Left lung (tissue), 4 donors: ENCODE measurements at regions not wholly inside any gene's neighbourhood (a gene's known extent, or its start where the extent isn't known, plus 50 kb on each side); places are given as distances from the start of the nearest gene placed in this dataset.

ENCODE experiments used
- ATAC-seq: fragments of 200-7000 bp; cut with Tn5 transposase; one replicate; pipeline ENCODE4 v1.9.1; 2020; ENCODE audit warnings: moderate library complexity
- DNase-seq, 4 donors: peaks; one replicate each; pipeline ENCODE4 v3.0.0-alpha.2; 2013 to 2020
- H3K27ac ChIP-seq, 2 donors: fragments of 200-600 bp; sonication (generic) in 1 of 2; one replicate each; pipeline versions ENCODE4 v1.5.0 to v1.8.0; 2020 to 2021
- H3K27me3 ChIP-seq, 2 donors: fragments of 200-600 bp; sonication (generic) in 1 of 2; one replicate each; pipeline versions ENCODE4 v1.5.0 to v1.8.0; 2020 to 2021
- H3K36me3 ChIP-seq, 2 donors: fragments of 200-600 bp; sonication (generic) in 1 of 2; one replicate each; pipeline versions ENCODE4 v1.5.0 to v1.8.0; 2020 to 2021
- H3K4me1 ChIP-seq, 2 donors: fragments of 200-600 bp; one replicate each; pipeline ENCODE4 v1.8.0; 2021
- H3K4me3 ChIP-seq, 2 donors: fragments of 200-600 bp; sonication (generic) in 1 of 2; one replicate each; pipeline versions ENCODE4 v1.5.0 to v1.8.0; 2020 to 2021; ENCODE audit warnings: mild to moderate bottlenecking in 1 of 2
- H3K9me3 ChIP-seq, 2 donors: fragments of 200-600 bp; sonication (generic) in 1 of 2; one replicate each; pipeline versions ENCODE4 v1.5.0 to v1.8.0; 2020 to 2021
- CTCF ChIP-seq, 2 donors: fragments of 200-600 bp; sonication (generic) in 1 of 2; IDR thresholded peaks; one replicate each; pipeline versions ENCODE4 v1.5.0 to v1.8.0; 2021; ENCODE audit warnings: antibody characterized with exemption in 2 of 2
- intact Hi-C, 2 donors: fragments of 100-400 bp; cut with DNase I; formaldehyde crosslinking; loops; one replicate each; pipeline versions ENCODE4 v1.11.2 to v1.14.2; 2022
- donor health status: DM: no; HTN: yes; CAD: no.
- donor health status: DM: no; HTN: no; CAD: no.

GRCh38 chr15:29437888-29438702, 168.5 kb upstream of the NSMCE3 start:
- DNase-seq (peak in 1 of 4 donors; percentile 10), ATAC-seq (no peak)
- Histone ChIP-seq H3K4me1 (no peaks in the 10 kb centered on the region), H3K36me3 (no peaks in the 10 kb centered on the region), H3K27ac (no peak overlapping the region), H3K27me3 (no peaks in the 10 kb centered on the region), H3K9me3 (no peaks in the 10 kb centered on the region), H3K4me3 (no peak overlapping the region)
- no peak for TF ChIP-seq CTCF (IDR thresholded peaks at IDR 0.05)
- intact Hi-C loops = no loop called here

- Histone ChIP-seq H3K4me1 (no peaks in the 10 kb centered on the region), H3K27me3 (no peaks in the 10 kb centered on the region), H3K4me3 (no peak overlapping the region), H3K27ac (no peak overlapping the region), H3K9me3 (no peaks in the 10 kb centered on the region), H3K36me3 (no peaks in the 10 kb centered on the region)
- DNase-seq (no peak), ATAC-seq (no peak)
- no peak for TF ChIP-seq CTCF (IDR thresholded peaks at IDR 0.05)
- intact Hi-C loops = no loop called here
Observed at GRCh38 chr15:29435811-29436210, 166.2 kb upstream of the NSMCE3 start.

- H3K27me3 ChIP-seq = no peaks in the 10 kb centered on the region
- no peak overlapping the region for H3K27ac ChIP-seq
- no peak overlapping the region for H3K4me3 ChIP-seq
- H3K9me3 ChIP-seq = no peaks in the 10 kb centered on the region
- DNase-seq (no peak), ATAC-seq (no peak)
- no peak for TF ChIP-seq CTCF (IDR thresholded peaks at IDR 0.05)
- no peaks in the 10 kb centered on the region for H3K36me3 ChIP-seq
- intact Hi-C loops = no loop called here
- no peaks in the 10 kb centered on the region for H3K4me1 ChIP-seq
Observed at GRCh38 chr15:29434280-29434679, 164.7 kb upstream of the NSMCE3 start.

- Histone ChIP-seq H3K27ac (no peak overlapping the region), H3K4me1 (no peaks in the 10 kb centered on the region), H3K27me3 (no peaks in the 10 kb centered on the region), H3K36me3 (no peaks in the 10 kb centered on the region), H3K4me3 (no peak overlapping the region), H3K9me3 (no peaks in the 10 kb centered on the region)
- intact Hi-C loops = no loop called here
- ATAC-seq = no peak
- no peak for DNase-seq
- TF ChIP-seq CTCF (IDR thresholded peaks at IDR 0.05) = no peak
Observed at GRCh38 chr15:29433507-29434248, 164.1 kb upstream of the NSMCE3 start.

GRCh38 chr15:29433050-29433318, 163.4 kb upstream of the NSMCE3 start:
- Histone ChIP-seq H3K9me3 (no peaks in the 10 kb centered on the region), H3K36me3 (no peaks in the 10 kb centered on the region), H3K4me3 (no peak overlapping the region), H3K27ac (no peak overlapping the region), H3K27me3 (no peaks in the 10 kb centered on the region), H3K4me1 (no peaks in the 10 kb centered on the region)
- TF ChIP-seq CTCF (IDR thresholded peaks at IDR 0.05) = no peak
- DNase-seq = no peak
- ATAC-seq = no peak
- intact Hi-C loops = no loop called here
